ENCODE measurements at regions not wholly inside any gene's neighbourhood (a gene's known extent, or its start where the extent isn't known, plus 50 kb on each side); places are given as distances from the start of the nearest gene placed in this dataset.

DNA sequence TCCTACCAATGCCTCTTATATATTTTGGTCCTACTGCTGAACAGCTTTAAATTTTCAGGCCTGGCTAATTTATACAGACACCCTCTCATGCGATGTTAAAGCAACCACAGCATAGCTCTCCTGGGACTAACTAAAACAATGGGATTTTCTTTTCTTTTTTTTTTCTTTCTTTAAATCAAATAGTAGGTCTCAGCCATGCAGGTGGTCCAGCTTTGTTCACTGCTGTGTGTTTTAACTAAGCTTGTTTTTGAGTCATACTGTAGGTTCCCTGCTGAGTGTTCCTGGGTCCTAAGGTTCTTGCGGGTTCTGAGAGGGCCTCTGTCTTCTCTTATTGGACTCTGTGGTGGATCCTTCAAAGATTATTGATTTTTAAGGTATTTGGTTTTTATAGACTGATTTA is 113.1 kb upstream of the SORCS1 start:
- TF ChIP-seq EZH2 (IDR thresholded peaks at IDR 0.05) (no peak), POLR2AphosphoS5 (IDR thresholded peaks at IDR 0.05; ENCODE audit: borderline replicate concordance, low read depth, low read length) (no peak)

Data from SK-N-MC (cell line).